Heart left ventricle (tissue), 13 donors: ENCODE measurements at regions not wholly inside any gene's neighbourhood (a gene's known extent, or its start where the extent isn't known, plus 50 kb on each side); places are given as distances from the start of the nearest gene placed in this dataset.

Source experiments
- CTCF ChIP-seq, 12 donors: fragments of 200-600 bp; sonication (generic) in 4 of 12; IDR thresholded peaks; one replicate each; pipeline versions ENCODE4 v1.5.0 to v1.8.0; 2018 to 2022; ENCODE audit warnings: antibody characterized with exemption in 12 of 12, mild to moderate bottlenecking in 5 of 12
- POLR2A ChIP-seq, 2 donors: fragments of 450-650 bp; IDR thresholded peaks; one replicate each; pipeline ENCODE4 v1.6.1; 2017; ENCODE audit warnings: antibody characterized with exemption in 2 of 2, mild to moderate bottlenecking in 2 of 2, moderate library complexity in 2 of 2
- donor health status: ischemic (EF 13 %, LVEDD 7.1; RV severe dilation, severe dysfunction).
- donor health status: DM: no; HTN: yes; CAD: no.
- donor health status: DM: no; HTN: no; CAD: no.
- donor health status: ischemic (EF 25% LVEDD 6.9; RV normal size, moderate dysfunction).
- donor health status: ischemic (EF 25% LVEDD 5.7; RV mildly dilated, moderate dysfunction).
- donor health status: ischemic (EF 35%, LVEDD 5.7; RV mildly dilated, moderate dysfunction).
- donor health status: nonischemic (EF 11% LVEDD 7.7; RV severe dilation, severe dysfunction).
- donor health status: DM: yes; HTN: yes; CAD: no.
- donor health status: PGD.
- donor health status: ischemic (EF 29% LVEDD 5.4; RV normal size, mild dysfunction).
- donor health status: nonischemic (EF 23%, LVEDD 6.1; RV moderate dilation, normal function).

- no peak for TF ChIP-seq CTCF (IDR thresholded peaks at IDR 0.05)
- no peak for TF ChIP-seq POLR2A (IDR thresholded peaks at IDR 0.05)
Measured at GRCh38 chr12:115623275-115623674, 654.2 kb downstream of the MED13L start.
